ENCODE measurements at regions not wholly inside any gene's neighbourhood (a gene's known extent, or its start where the extent isn't known, plus 50 kb on each side); places are given as distances from the start of the nearest gene placed in this dataset.

DNA sequence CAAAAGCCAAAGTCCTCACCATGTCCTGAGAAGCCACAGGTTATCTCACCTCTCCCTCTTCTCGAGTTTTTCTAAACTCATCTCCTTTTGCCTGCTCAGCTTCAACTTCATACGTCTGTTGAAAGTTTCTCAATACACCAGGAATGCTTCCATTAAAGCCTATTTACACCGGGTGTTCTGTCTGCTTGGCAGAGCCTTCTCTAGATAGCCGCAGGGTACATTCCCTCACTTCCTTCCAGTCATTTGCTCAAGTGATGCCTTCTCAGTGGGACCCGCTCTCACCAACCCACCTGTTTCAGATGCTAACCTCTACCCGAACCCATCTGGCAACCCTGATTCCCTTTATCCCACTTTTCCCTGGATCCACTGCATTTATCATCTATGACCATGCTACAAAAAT, 257.0 kb upstream of the ADGRL2 start:
- no peaks in the 10 kb centered on the region for H3K9me3 ChIP-seq
- no peaks in the 10 kb centered on the region for H3K27me3 ChIP-seq
- H3K4me1 ChIP-seq, result no peaks in the 10 kb centered on the region
- DNase-seq, result no peak
- H3K4me3 ChIP-seq, result no peak overlapping the region
- TF ChIP-seq POLR2A (IDR thresholded peaks at IDR 0.05), result no peak
- TF ChIP-seq, protein P1, sequence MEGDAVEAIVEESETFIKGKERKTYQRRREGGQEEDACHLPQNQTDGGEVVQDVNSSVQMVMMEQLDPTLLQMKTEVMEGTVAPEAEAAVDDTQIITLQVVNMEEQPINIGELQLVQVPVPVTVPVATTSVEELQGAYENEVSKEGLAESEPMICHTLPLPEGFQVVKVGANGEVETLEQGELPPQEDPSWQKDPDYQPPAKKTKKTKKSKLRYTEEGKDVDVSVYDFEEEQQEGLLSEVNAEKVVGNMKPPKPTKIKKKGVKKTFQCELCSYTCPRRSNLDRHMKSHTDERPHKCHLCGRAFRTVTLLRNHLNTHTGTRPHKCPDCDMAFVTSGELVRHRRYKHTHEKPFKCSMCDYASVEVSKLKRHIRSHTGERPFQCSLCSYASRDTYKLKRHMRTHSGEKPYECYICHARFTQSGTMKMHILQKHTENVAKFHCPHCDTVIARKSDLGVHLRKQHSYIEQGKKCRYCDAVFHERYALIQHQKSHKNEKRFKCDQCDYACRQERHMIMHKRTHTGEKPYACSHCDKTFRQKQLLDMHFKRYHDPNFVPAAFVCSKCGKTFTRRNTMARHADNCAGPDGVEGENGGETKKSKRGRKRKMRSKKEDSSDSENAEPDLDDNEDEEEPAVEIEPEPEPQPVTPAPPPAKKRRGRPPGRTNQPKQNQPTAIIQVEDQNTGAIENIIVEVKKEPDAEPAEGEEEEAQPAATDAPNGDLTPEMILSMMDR (IDR thresholded peaks at IDR 0.05), result no peak
- H3K36me3 ChIP-seq, result no peaks in the 10 kb centered on the region
- no peak overlapping the region for H3K27ac ChIP-seq

DNA sequence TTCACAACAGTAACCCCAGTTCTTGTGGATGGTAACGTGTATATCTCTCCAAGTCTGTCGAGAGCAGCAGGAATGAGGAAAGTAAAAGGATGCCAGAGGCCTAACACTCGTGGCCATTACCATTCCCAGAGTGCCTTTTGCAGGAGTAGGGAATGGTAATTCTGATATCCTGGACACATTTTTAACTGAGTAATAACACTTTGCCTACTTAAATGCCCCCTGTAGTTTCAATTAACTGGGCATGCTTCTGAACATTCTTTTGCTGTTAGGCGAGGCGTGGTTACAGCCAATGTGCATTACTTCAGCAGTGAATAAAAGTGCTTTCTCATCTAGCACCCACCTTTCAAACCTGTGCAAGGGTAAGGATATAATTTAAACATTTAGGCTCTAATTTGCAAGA, 258.5 kb upstream of the ADGRL2 start:
- Histone ChIP-seq H3K4me3 (no peak overlapping the region), H3K36me3 (no peaks in the 10 kb centered on the region), H3K27ac (no peak overlapping the region), H3K9me3 (no peaks in the 10 kb centered on the region), H3K4me1 (no peaks in the 10 kb centered on the region), H3K27me3 (no peaks in the 10 kb centered on the region)
- no peak for TF ChIP-seq POLR2A (IDR thresholded peaks at IDR 0.05)
- TF ChIP-seq, protein P1 (IDR thresholded peaks at IDR 0.05), result no peak
- no peak for DNase-seq

DNA sequence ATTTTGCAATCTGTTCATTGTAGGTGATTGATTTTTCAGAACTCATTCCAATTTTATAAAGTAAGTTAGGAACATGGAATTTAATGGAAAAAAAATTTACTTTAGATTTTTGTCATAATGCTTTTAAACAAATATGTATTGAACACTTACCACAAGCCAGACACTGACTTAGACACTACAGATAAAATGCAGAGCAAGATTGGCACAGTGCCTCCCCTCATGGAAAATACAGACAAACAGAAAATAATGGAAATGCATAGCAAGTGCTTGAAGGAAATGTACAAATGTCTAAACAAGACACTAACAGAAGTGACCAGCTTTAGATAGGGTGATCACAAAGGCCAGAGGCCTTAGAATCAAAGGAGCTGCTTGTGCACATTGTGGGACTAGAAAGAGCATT, 260.5 kb upstream of the ADGRL2 start:
- no peak overlapping the region for H3K4me3 ChIP-seq
- no peaks in the 10 kb centered on the region for H3K27me3 ChIP-seq
- H3K36me3 ChIP-seq, result no peaks in the 10 kb centered on the region
- H3K9me3 ChIP-seq, result no peaks in the 10 kb centered on the region
- H3K4me1 ChIP-seq, result no peaks in the 10 kb centered on the region
- TF ChIP-seq, protein P1 (IDR thresholded peaks at IDR 0.05), result no peak
- TF ChIP-seq POLR2A (IDR thresholded peaks at IDR 0.05), result no peak
- no peak overlapping the region for H3K27ac ChIP-seq
- DNase-seq, result no peak

DNA sequence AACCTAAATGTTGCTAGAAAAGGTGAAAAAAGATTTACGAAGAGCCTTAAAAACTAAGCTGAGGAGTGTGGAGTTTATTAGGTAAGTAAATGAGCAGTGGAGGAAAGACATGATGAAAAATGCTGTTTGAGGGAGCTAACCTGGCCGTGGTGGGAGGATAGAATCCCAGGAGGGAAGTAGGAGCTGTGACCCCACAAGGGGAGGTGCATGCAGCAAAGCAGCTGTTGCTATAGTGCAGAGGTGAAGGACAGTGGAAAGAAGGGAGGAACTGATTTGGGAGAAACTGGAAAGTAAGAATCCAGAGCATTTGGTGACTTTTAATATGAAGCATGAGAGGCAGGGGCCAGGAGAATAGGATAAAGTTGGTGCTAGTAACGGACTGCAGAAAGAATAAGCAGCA, 271.7 kb upstream of the ADGRL2 start:
- no peak for TF ChIP-seq POLR2A (IDR thresholded peaks at IDR 0.05)
- TF ChIP-seq, protein P1 (IDR thresholded peaks at IDR 0.05), result no peak

DNA sequence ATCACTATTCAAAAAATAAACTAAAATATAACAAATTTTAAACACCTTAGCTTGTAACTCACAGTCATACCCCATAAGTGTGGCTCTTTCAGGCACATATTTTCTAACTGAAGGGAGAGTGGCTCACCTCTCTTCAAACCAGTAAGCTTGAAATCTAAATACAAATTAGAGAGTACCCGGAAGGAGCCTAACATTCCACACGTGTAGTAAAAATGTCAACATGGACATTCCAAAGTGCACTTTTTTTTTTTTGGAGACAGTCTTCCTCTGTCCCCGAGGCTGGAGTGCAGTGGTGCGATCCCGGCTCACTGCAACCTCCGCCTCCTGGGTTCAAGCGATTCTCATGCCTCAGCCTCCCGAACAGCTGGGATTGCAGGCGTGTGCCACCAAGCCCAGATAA, 275.6 kb upstream of the ADGRL2 start:
- TF ChIP-seq, protein P1 (IDR thresholded peaks at IDR 0.05), result no peak
- no peak for TF ChIP-seq POLR2A (IDR thresholded peaks at IDR 0.05)
- Histone ChIP-seq H3K36me3 (no peaks in the 10 kb centered on the region), H3K27me3 (no peaks in the 10 kb centered on the region), H3K27ac (no peak overlapping the region), H3K4me1 (no peaks in the 10 kb centered on the region), H3K4me3 (no peak overlapping the region), H3K9me3 (no peaks in the 10 kb centered on the region)
- DNase-seq, result no peak

More for the DNA sequence above, 271.7 kb upstream of the ADGRL2 start:
- Histone ChIP-seq H3K4me3 (no peak overlapping the region), H3K9me3 (no peaks in the 10 kb centered on the region), H3K4me1 (no peaks in the 10 kb centered on the region), H3K27me3 (no peaks in the 10 kb centered on the region), H3K27ac (no peak overlapping the region), H3K36me3 (no peaks in the 10 kb centered on the region)
- DNase-seq, result no peak

DNA sequence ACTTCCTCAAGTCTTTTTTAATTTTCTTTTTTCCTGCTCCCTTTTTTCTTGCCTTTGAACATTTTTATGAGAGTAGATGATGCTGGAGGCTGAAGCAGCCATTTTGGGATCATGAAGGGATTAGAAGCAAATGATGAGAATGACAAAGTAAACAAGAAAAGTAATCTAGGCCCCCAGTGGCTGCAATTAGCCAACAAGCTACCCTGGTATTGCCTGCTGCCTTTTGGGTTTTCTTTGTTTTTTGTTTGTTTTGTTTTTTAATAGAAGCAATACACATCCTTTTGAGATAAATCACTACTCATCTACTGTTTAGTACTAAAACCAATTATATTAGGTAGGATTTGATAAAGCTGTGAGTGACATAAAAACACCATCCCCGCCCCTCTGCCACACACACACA, 280.7 kb upstream of the ADGRL2 start:
- TF ChIP-seq POLR2A (IDR thresholded peaks at IDR 0.05), result no peak
- TF ChIP-seq, protein P1 (IDR thresholded peaks at IDR 0.05), result no peak
- Histone ChIP-seq H3K27ac (no peak overlapping the region), H3K9me3 (no peaks in the 10 kb centered on the region), H3K36me3 (no peaks in the 10 kb centered on the region), H3K27me3 (no peaks in the 10 kb centered on the region), H3K4me1 (no peaks in the 10 kb centered on the region), H3K4me3 (no peak overlapping the region)
- DNase-seq, result no peak
